NCI-H460 (cell line): ENCODE measurements at regions not wholly inside any gene's neighbourhood (a gene's known extent, or its start where the extent isn't known, plus 50 kb on each side); places are given as distances from the start of the nearest gene placed in this dataset.
"Not testable (repeated sequence)": the region's sequence is repeated elsewhere in the genome, so short reads cannot be mapped to it uniquely, and the experiment has no call there.

Experiments used
- DNase-seq: peaks from one replicate; pipeline ENCODE4 v3.0.0-alpha.2; 2016; ENCODE audit warnings: low read depth; ENCODE audit errors: extremely low read depth

DNA sequence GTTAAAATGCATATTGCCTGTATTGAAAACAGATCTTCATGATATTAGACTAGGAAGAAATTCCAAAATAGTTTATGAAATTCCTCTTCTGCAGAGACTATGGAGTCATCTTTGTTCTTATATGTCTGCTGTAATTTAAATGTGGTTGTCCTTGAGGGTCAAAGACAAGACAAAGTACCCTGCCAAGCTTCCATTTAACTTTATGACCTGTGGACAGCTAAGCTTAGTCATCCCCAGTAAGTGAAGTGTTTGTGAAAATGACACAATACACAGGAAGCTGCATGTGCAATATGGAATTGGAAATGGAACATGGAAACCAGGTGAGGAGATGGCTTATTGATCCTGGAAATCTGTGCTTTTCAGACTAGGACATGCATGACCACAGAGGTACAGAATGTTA lies 68.5 kb upstream of the GBE1 start:
- DNase-seq, result no peak

DNA sequence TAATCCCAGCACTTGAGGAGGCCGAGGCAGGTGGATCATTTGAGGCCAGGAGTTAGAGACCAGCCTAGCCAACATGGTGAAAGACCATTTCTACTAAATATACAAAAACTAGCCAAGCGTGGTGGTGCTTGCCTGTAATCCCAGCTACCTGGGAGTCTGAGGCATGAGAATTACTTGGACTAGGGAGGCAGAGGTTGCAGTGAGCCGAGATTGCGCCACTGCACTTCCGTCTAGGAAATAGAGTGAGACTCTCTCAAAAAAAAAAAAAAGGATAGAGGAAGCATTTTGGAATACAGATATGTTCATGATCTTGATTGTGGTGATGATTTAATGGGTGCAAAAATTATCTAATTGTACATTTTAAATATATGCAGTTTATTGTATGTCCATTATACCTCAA lies 67.8 kb upstream of the GBE1 start:
- not testable (repeated sequence) for DNase-seq

DNA sequence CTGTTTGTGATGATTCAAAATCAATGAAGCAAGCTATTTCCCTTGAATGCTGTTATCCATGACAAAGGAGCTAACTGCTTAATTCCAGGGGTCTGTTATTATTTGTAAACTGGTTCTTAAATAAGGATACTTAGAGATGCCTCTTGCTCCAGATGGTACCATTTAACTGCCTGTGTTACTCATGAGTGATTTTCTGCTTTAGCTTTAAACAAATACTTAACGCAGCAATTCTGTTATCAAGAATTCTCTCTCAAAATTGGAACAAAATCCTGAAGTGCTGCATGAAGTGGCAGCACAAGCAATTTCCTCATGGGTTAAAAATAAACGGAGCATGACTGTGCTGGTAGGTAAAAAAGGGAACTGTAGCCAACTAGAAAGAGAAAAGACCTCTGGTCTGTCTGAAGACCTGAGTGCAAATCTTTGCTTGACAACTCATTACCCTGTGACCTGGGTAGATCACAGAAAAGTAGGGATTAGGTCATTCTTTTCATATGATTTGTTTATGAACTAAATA lies 62.5 kb upstream of the GBE1 start:
- DNase-seq, result no peak

DNA sequence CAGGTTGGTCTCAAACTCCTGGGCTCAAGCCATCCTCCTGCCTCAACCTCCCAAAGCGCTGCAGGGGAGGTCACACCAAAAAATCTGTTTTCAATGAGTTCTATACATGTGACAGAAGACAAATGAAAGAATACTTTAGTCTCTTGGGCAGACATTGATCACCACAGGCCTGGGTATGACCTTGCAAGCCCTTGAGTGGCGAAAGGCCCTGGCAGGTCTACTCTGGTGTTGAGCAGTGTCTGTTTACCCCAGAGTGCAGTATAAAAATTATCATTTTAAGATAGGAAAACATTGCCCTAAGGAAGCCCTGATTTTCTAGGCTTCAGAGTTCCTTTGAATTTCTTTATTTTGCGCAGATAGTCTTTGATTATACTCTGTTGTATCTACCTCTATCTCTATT lies 61.6 kb upstream of the GBE1 start:
- DNase-seq, result no peak

DNA sequence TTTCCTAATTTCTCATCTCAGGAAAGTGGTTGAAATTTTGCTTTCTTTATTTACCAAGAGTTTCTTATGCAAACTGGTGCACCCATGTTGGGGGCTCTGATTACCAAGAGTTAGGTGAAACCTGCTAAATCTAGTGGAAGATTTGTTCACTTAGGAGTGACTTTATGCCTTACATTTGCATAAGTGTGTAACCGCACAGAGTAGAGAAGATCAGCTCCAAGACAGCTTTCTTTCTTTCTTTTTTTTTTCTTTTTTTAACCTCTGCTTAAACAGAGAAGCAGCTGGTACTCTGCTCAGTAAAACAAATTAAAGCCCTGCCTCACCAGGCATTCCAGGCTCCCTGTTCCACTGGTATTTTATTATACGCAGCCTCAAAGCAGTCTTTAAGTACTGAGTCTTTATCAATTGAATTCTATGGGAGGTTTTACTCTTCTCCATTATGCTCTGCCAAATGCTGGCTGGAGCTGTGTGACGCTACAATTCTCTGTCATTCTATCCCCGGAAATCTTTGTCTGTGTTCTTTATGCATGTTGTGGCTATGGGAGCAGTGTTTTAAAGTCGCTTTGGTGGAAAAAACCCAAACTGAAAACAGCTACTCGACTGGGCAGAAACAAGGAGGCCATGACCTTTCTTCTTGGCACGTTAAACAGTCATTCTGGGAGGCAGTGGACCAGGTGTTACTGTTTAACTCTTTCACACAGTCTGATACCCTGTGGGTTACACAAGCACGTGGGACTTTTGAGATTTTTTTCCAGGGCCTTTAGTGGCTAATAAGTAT lies 55.2 kb upstream of the GBE1 start:
- no peak for DNase-seq

DNA sequence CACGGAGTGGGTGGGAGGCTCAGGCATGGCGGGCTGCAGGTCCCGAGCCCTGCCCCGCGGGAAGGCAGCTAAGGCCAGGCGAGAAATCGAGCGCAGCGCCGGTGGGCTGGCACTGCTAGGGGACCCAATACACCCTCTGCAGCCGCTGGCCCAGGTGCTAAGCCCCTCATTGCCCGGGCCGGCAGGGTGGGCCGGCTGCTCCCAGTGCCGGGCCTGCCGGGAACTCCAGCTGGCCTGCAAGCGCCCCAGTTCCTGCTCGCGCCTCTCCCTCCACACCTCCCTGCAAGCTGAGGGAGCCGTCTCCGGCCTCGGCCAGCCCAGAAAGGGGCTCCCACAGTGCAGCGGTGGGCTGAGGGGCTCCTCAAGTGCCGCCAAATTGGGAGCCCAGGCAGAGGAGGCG lies 50.7 kb upstream of the GBE1 start:
- not testable (repeated sequence) for DNase-seq
